ENCODE measurements at regions not wholly inside any gene's neighbourhood (a gene's known extent, or its start where the extent isn't known, plus 50 kb on each side); places are given as distances from the start of the nearest gene placed in this dataset.

GRCh38 chr9:81532251-81532650, 157.1 kb downstream of the TLE1 start:
- Histone ChIP-seq H3K9me3 (no peaks in the 10 kb centered on the region), H3K27me3 (no peaks in the 10 kb centered on the region), H3K4me3 (no peak overlapping the region), H3K36me3 (no peaks in the 10 kb centered on the region), H3K27ac (no peak overlapping the region), H3K4me1 (no peaks in the 10 kb centered on the region)
- DNase-seq (no peak), ATAC-seq (ENCODE audit: low FRiP score in 2 of 2) (no peak)
- no peak for TF ChIP-seq CTCF (IDR thresholded peaks at IDR 0.05)
- no peak for TF ChIP-seq POLR2AphosphoS5 (IDR thresholded peaks at IDR 0.05)
- TF ChIP-seq EP300 (IDR thresholded peaks at IDR 0.05): no peak
- TF ChIP-seq POLR2A (IDR thresholded peaks at IDR 0.05): no peak
- 90 to 94% methylated on average over 4 of the region's 4 CpGs for WGBS, 2 donors

- no peaks in the 10 kb centered on the region for H3K27me3 ChIP-seq
- H3K4me1 ChIP-seq: no peaks in the 10 kb centered on the region
- TF ChIP-seq POLR2AphosphoS5 (IDR thresholded peaks at IDR 0.05) (no peak), POLR2A (IDR thresholded peaks at IDR 0.05) (no peak)
- 88 to 91% methylated on average over 6 of the region's 6 CpGs for WGBS, 2 donors
- H3K9me3 ChIP-seq: no peaks in the 10 kb centered on the region
- ATAC-seq (ENCODE audit: low FRiP score in 2 of 2) (no peak), DNase-seq (no peak)
- H3K4me3 ChIP-seq: no peak overlapping the region
- H3K36me3 ChIP-seq: no peaks in the 10 kb centered on the region
- no peak overlapping the region for H3K27ac ChIP-seq
Measured at GRCh38 chr9:81531511-81531910, 157.8 kb downstream of the TLE1 start.

- Histone ChIP-seq H3K27ac (no peak overlapping the region), H3K9me3 (no peaks in the 10 kb centered on the region), H3K4me1 (no peaks in the 10 kb centered on the region), H3K27me3 (no peaks in the 10 kb centered on the region), H3K4me3 (no peak overlapping the region), H3K36me3 (no peaks in the 10 kb centered on the region)
- DNase-seq (no peak), ATAC-seq (ENCODE audit: low FRiP score in 2 of 2) (no peak)
- 90 to 94% methylated on average over 4 of the region's 4 CpGs for WGBS, 2 donors
- TF ChIP-seq POLR2A (IDR thresholded peaks at IDR 0.05) (no peak), EP300 (IDR thresholded peaks at IDR 0.05) (no peak), CTCF (IDR thresholded peaks at IDR 0.05) (no peak), POLR2AphosphoS5 (IDR thresholded peaks at IDR 0.05) (no peak)
Measured at GRCh38 chr9:81530846-81531245, 158.5 kb downstream of the TLE1 start.

GRCh38 chr9:81530310-81530810, 159.0 kb downstream of the TLE1 start:
- ATAC-seq (ENCODE audit: low FRiP score in 2 of 2) (peak in 1 of 2 donors; percentile 25), DNase-seq (no peak)
- no peaks in the 10 kb centered on the region for H3K36me3 ChIP-seq
- no peaks in the 10 kb centered on the region for H3K27me3 ChIP-seq
- no peak overlapping the region for H3K4me3 ChIP-seq
- no peaks in the 10 kb centered on the region for H3K4me1 ChIP-seq
- no peak overlapping the region for H3K27ac ChIP-seq
- no peak for TF ChIP-seq POLR2A (IDR thresholded peaks at IDR 0.05)
- no peak for TF ChIP-seq CTCF (IDR thresholded peaks at IDR 0.05)
- TF ChIP-seq EP300 (IDR thresholded peaks at IDR 0.05): no peak
- TF ChIP-seq POLR2AphosphoS5 (IDR thresholded peaks at IDR 0.05): no peak
- no peaks in the 10 kb centered on the region for H3K9me3 ChIP-seq
- 80 to 88% methylated on average over 5 of the region's 5 CpGs for WGBS, 2 donors

GRCh38 chr9:81529556-81530193, 159.7 kb downstream of the TLE1 start:
- H3K4me3 ChIP-seq: no peak overlapping the region
- DNase-seq: no peak
- no peaks in the 10 kb centered on the region for H3K4me1 ChIP-seq
- H3K27me3 ChIP-seq: no peaks in the 10 kb centered on the region
- H3K36me3 ChIP-seq: no peaks in the 10 kb centered on the region
- no peaks in the 10 kb centered on the region for H3K9me3 ChIP-seq
- peak in 1 of 2 donors; percentile 80 for ATAC-seq (ENCODE audit: low FRiP score in 2 of 2)
- TF ChIP-seq EP300 (IDR thresholded peaks at IDR 0.05) (no peak), POLR2A (IDR thresholded peaks at IDR 0.05) (no peak), CTCF (IDR thresholded peaks at IDR 0.05) (no peak), POLR2AphosphoS5 (IDR thresholded peaks at IDR 0.05) (no peak)
- WGBS, 2 donors: 57 to 58% methylated on average over 1 of the region's 1 CpG
- H3K27ac ChIP-seq: no peak overlapping the region

Data from upper lobe of left lung (tissue), 6 donors.